ENCODE measurements at regions not wholly inside any gene's neighbourhood (a gene's known extent, or its start where the extent isn't known, plus 50 kb on each side); places are given as distances from the start of the nearest gene placed in this dataset.

DNA sequence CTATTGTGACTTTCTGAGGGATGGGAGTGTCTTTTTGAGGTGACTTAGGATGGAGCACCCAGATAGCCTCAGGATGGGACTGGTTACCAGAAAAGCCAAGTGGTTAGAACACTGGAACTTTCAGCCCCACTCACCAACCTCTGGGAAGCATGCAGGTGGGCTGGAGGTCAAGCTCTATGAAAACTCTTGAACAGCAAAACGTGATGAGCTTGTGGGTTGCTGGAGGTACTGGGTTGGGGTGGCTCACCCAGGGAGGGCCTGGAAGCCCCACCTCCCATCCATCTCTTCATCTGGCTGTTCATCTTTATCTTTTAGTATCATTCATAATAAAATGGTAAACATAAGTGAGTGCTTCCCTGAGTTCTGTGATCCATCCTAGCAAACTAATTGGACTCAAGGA lies 216.4 kb downstream of the SPP2 start:
- Histone ChIP-seq H3K4me3 (replicated peaks; ENCODE audit: insufficient read depth, low read length) (no peak overlapping the region), H3K27ac (replicated peaks) (no peak overlapping the region), H3K27me3 (ENCODE audit: insufficient read depth, poor library complexity, severe bottlenecking) (peaks cover 2% of the 10 kb centered on the region)
- TF ChIP-seq, protein P1, sequence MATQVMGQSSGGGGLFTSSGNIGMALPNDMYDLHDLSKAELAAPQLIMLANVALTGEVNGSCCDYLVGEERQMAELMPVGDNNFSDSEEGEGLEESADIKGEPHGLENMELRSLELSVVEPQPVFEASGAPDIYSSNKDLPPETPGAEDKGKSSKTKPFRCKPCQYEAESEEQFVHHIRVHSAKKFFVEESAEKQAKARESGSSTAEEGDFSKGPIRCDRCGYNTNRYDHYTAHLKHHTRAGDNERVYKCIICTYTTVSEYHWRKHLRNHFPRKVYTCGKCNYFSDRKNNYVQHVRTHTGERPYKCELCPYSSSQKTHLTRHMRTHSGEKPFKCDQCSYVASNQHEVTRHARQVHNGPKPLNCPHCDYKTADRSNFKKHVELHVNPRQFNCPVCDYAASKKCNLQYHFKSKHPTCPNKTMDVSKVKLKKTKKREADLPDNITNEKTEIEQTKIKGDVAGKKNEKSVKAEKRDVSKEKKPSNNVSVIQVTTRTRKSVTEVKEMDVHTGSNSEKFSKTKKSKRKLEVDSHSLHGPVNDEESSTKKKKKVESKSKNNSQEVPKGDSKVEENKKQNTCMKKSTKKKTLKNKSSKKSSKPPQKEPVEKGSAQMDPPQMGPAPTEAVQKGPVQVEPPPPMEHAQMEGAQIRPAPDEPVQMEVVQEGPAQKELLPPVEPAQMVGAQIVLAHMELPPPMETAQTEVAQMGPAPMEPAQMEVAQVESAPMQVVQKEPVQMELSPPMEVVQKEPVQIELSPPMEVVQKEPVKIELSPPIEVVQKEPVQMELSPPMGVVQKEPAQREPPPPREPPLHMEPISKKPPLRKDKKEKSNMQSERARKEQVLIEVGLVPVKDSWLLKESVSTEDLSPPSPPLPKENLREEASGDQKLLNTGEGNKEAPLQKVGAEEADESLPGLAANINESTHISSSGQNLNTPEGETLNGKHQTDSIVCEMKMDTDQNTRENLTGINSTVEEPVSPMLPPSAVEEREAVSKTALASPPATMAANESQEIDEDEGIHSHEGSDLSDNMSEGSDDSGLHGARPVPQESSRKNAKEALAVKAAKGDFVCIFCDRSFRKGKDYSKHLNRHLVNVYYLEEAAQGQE (IDR thresholded peaks at IDR 0.05; ENCODE audit: insufficient replicate concordance, low read depth) = no peak
- TF ChIP-seq POLR2AphosphoS5 (IDR thresholded peaks at IDR 0.05; ENCODE audit: low read depth) (no peak), GABPA (IDR thresholded peaks at IDR 0.05; ENCODE audit: low read depth) (no peak), SPI1 (IDR thresholded peaks at IDR 0.05; ENCODE audit: borderline replicate concordance, low read depth) (no peak)
- DNase-seq (ENCODE audit: low read depth in 1 of 2, low spot score in 1 of 2) = no peak

DNA sequence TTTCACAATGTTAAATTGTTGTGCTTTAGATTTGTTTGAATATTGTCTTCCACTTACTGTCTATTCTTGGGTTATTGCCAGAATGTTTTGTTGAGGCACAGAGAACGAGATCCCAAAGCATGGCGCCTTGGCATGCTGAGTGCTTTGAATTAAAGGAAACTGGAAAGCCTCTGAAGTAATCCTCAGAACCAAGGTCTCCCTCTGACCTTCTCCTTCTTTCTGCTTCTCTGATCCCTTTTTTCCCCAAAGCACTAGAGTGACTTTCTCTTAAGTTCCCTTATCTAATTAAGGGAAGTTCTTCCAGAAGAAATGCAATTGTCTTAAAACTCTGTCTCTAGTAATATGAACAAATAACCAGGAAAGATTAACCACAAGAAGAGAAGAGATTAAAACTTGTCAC lies 214.7 kb downstream of the SPP2 start:
- TF ChIP-seq GABPA (IDR thresholded peaks at IDR 0.05; ENCODE audit: low read depth) (no peak), SPI1 (IDR thresholded peaks at IDR 0.05; ENCODE audit: borderline replicate concordance, low read depth) (no peak)
- H3K27ac ChIP-seq (replicated peaks) = no peak overlapping the region
- no peaks in the 10 kb centered on the region for H3K27me3 ChIP-seq (ENCODE audit: insufficient read depth, poor library complexity, severe bottlenecking)
- no peak overlapping the region for H3K4me3 ChIP-seq (replicated peaks; ENCODE audit: insufficient read depth, low read length)
- DNase-seq (ENCODE audit: low read depth in 1 of 2, low spot score in 1 of 2) = no peak

DNA sequence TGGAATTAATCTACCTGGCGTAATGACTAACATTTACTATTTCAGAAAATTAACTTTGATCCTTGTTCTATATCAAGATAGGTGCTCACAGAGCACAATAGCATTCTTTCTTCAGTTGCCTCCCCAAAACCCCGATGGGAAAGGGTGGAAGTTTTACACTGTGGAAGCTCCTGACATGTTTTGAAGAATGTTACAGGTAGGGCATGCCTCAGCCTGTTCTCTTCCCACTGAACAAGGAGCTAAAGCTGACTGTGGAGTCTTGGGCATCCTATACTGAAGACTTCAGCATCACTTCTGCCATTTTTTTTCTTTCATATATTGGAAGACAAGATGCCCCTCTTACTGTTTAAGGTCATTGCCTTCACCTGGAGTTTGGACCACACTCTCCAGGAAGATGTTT lies 211.2 kb downstream of the SPP2 start:
- TF ChIP-seq GABPA (IDR thresholded peaks at IDR 0.05; ENCODE audit: low read depth) (no peak), POLR2AphosphoS5 (IDR thresholded peaks at IDR 0.05; ENCODE audit: low read depth) (no peak), SPI1 (IDR thresholded peaks at IDR 0.05; ENCODE audit: borderline replicate concordance, low read depth) (no peak)
- TF ChIP-seq, protein P1 (IDR thresholded peaks at IDR 0.05; ENCODE audit: insufficient replicate concordance, low read depth) = no peak
- TF ChIP-seq, protein P2, sequence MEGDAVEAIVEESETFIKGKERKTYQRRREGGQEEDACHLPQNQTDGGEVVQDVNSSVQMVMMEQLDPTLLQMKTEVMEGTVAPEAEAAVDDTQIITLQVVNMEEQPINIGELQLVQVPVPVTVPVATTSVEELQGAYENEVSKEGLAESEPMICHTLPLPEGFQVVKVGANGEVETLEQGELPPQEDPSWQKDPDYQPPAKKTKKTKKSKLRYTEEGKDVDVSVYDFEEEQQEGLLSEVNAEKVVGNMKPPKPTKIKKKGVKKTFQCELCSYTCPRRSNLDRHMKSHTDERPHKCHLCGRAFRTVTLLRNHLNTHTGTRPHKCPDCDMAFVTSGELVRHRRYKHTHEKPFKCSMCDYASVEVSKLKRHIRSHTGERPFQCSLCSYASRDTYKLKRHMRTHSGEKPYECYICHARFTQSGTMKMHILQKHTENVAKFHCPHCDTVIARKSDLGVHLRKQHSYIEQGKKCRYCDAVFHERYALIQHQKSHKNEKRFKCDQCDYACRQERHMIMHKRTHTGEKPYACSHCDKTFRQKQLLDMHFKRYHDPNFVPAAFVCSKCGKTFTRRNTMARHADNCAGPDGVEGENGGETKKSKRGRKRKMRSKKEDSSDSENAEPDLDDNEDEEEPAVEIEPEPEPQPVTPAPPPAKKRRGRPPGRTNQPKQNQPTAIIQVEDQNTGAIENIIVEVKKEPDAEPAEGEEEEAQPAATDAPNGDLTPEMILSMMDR (IDR thresholded peaks at IDR 0.05; ENCODE audit: insufficient read depth, low read length) = no peak
- H3K27me3 ChIP-seq (ENCODE audit: insufficient read depth, poor library complexity, severe bottlenecking) = peaks cover 2% of the 10 kb centered on the region
- no peak overlapping the region for H3K4me3 ChIP-seq (replicated peaks; ENCODE audit: insufficient read depth, low read length)
- DNase-seq (ENCODE audit: low read depth in 1 of 2, low spot score in 1 of 2) = no peak
- H3K27ac ChIP-seq (replicated peaks) = no peak overlapping the region

DNA sequence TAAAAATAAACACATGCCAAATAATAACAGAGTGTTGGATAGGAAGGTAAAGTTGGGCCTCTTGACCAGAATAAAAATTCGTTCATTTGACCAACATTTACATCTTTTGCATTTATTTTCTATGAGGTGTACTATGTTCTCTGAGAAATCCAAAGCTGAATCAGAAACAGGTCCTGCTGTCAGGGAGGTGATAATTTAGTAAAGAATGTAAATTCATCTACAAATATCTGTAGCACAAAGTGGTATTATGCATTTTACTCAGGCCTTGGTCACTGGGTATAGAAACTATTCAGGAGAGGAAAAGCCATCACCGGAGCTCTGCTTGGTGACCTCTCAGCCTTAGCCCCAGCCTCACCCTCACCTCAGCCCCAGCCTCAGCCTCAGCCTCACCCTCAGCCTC lies 208.9 kb downstream of the SPP2 start:
- TF ChIP-seq, protein P1 (IDR thresholded peaks at IDR 0.05; ENCODE audit: insufficient replicate concordance, low read depth) = no peak
- TF ChIP-seq SPI1 (IDR thresholded peaks at IDR 0.05; ENCODE audit: borderline replicate concordance, low read depth) = no peak
- TF ChIP-seq POLR2AphosphoS5 (IDR thresholded peaks at IDR 0.05; ENCODE audit: low read depth) = no peak
- TF ChIP-seq GABPA (IDR thresholded peaks at IDR 0.05; ENCODE audit: low read depth) = no peak
- TF ChIP-seq, protein P2 (IDR thresholded peaks at IDR 0.05; ENCODE audit: insufficient read depth, low read length) = no peak
- Histone ChIP-seq H3K27ac (replicated peaks) (no peak overlapping the region), H3K4me3 (replicated peaks; ENCODE audit: insufficient read depth, low read length) (no peak overlapping the region), H3K27me3 (ENCODE audit: insufficient read depth, poor library complexity, severe bottlenecking) (peaks cover 2% of the 10 kb centered on the region)
- no peak for DNase-seq (ENCODE audit: low read depth in 1 of 2, low spot score in 1 of 2)
